ENCODE measurements at regions not wholly inside any gene's neighbourhood (a gene's known extent, or its start where the extent isn't known, plus 50 kb on each side); places are given as distances from the start of the nearest gene placed in this dataset.

DNA sequence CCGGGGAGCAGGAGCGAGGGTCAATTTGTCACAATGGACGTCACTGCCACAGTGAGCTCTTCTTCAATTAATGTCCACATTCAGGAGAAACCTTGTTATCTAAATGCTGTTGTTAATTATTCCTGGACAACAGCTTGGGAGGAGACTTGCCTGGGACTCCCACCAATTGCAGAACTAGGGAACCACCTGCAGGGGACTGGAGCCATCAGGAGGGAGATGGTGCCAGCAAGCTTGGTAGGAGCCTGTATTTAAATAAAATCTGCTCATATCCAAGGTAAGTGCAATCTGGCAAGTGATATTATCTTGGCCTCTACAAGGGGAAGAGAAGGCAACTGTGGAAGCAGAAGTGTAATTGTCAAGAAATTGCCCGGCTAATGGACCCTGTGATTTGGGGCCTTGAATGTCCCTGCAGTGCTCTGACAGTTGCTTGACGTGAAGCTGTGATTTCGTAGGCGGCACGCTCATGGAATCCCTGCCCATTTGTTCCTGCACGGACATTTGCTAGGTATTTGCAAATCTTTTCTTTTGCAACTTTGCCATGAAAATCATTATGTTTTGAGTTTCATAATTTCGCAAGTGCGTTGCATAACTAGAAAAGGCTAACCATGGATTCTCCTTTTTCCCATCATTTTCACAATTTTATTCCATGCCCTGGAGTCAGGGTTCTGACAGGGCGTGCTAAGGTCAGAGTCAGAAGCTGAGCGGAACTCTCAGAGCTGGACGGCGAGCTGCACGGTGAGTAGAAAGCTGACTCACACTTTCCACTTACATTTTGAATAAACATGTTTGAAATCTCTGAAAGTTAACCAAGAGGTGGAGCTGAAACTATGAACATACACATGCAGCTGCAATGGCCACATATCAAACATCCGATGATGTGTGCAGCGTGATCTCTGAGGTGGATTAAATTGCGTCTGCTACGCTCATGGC is 84.9 kb upstream of the TCERG1L start:
- Histone ChIP-seq H3K9me3 (no peaks in the 10 kb centered on the region), H3K36me3 (no peaks in the 10 kb centered on the region), H3K27ac (no peak overlapping the region), H3K4me1 (peaks cover 11% of the 10 kb centered on the region), H3K4me3 (no peak overlapping the region), H3K27me3 (ENCODE audit: low read depth) (peaks cover 14% of the 10 kb centered on the region)
- TF ChIP-seq, protein P1, sequence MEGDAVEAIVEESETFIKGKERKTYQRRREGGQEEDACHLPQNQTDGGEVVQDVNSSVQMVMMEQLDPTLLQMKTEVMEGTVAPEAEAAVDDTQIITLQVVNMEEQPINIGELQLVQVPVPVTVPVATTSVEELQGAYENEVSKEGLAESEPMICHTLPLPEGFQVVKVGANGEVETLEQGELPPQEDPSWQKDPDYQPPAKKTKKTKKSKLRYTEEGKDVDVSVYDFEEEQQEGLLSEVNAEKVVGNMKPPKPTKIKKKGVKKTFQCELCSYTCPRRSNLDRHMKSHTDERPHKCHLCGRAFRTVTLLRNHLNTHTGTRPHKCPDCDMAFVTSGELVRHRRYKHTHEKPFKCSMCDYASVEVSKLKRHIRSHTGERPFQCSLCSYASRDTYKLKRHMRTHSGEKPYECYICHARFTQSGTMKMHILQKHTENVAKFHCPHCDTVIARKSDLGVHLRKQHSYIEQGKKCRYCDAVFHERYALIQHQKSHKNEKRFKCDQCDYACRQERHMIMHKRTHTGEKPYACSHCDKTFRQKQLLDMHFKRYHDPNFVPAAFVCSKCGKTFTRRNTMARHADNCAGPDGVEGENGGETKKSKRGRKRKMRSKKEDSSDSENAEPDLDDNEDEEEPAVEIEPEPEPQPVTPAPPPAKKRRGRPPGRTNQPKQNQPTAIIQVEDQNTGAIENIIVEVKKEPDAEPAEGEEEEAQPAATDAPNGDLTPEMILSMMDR (IDR thresholded peaks at IDR 0.05) = no peak
- intact Hi-C loops (cut with DNase I) = no loop called here
- no peak for DNase-seq
- ATAC-seq = peak; percentile 54 to 66

- no peak overlapping the region for H3K27ac ChIP-seq
- TF ChIP-seq, protein P1 (IDR thresholded peaks at IDR 0.05) = no peak
- no peak overlapping the region for H3K4me3 ChIP-seq
- DNase-seq (no peak), ATAC-seq (no peak)
- H3K27me3 ChIP-seq (ENCODE audit: low read depth) = peaks cover 20% of the 10 kb centered on the region
- peaks cover 11% of the 10 kb centered on the region for H3K4me1 ChIP-seq
- no peaks in the 10 kb centered on the region for H3K9me3 ChIP-seq
- intact Hi-C loops (cut with DNase I) = no loop called here
- H3K36me3 ChIP-seq = no peaks in the 10 kb centered on the region
These were observed 86.6 kb upstream of the TCERG1L start for GRCh38 chr10:131398166-131398565.

GRCh38 chr10:131399981-131400380 is 88.5 kb upstream of the TCERG1L start:
- peaks cover 30% of the 10 kb centered on the region for H3K27me3 ChIP-seq (ENCODE audit: low read depth)
- no peaks in the 10 kb centered on the region for H3K36me3 ChIP-seq
- intact Hi-C loops (cut with DNase I) = no loop called here
- peaks cover 11% of the 10 kb centered on the region for H3K4me1 ChIP-seq
- TF ChIP-seq, protein P1 (IDR thresholded peaks at IDR 0.05) = no peak
- H3K9me3 ChIP-seq = no peaks in the 10 kb centered on the region
- no peak for DNase-seq
- H3K4me3 ChIP-seq = no peak overlapping the region
- ATAC-seq = no peak
- H3K27ac ChIP-seq = no peak overlapping the region

DNA sequence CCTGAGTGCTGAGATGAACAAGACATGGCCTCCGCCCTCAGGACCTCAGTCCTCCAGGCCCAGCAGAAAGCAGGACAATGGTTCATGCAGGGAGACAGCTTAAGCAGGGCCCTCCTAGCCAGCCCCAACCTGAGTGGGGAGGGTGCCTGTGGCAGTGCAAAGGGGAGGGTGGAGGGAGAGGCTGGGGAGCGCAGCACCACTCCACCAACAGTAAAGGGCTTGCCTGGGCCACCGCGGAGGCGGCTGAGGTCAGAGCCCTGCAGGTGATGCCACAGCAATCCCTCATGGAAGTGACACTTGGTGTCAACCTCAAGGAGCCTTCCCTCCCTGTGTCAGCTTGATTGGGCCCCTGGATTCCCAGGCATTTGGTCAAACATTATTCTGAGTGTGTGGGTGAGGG is 89.0 kb upstream of the TCERG1L start:
- no peak for DNase-seq

DNA sequence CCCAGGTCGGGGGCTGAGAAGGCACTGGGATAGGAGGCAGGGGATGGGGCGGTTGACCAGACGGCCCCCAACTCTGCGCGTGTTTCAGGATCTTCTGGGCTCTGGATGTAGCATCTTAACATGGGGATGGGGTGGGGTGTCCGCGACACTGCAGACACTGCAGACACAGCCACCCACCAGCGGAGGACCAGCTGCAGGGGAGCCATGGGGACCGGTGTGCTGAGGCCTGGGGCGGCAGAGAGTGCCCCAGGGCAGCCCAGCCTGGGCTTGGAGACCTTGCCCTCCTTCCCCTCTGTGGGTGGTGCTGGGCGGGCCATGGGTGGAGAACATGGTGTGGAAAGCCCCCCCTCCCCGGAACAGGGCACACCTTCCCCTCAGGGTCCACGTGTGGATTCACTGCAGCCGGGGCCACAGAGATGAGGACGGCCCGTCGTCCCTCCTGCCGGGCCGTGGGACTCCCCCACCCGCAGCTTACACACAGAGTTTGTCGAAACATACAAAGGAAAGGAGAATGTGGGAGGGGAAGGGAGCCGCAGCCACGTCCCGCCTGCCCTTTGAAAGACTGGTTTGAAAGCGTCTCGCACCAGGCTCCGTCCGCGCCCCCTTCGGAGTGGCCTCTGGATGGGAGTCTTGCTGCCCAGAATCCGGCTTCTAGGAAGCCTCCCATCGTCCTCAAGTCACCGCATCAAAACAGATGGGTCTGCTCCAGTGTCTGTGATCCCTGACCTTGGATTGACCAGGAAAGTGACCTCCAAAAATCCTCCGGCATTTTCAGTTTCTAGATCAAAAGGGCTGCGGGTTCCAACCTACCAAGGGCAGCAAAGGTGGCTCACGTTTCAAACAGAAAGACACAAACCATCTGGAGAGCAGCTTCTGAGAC is 91.5 kb upstream of the TCERG1L start:
- peaks cover 30% of the 10 kb centered on the region for H3K27me3 ChIP-seq (ENCODE audit: low read depth)

More for the DNA sequence above, 89.0 kb upstream of the TCERG1L start:
- Histone ChIP-seq H3K9me3 (no peaks in the 10 kb centered on the region), H3K4me1 (peaks cover 11% of the 10 kb centered on the region), H3K27ac (no peak overlapping the region), H3K36me3 (no peaks in the 10 kb centered on the region), H3K27me3 (ENCODE audit: low read depth) (peaks cover 30% of the 10 kb centered on the region), H3K4me3 (no peak overlapping the region)
- intact Hi-C loops (cut with DNase I) = no loop called here
- TF ChIP-seq, protein P1 (IDR thresholded peaks at IDR 0.05) = no peak
- ATAC-seq = no peak

More for the DNA sequence above, 91.5 kb upstream of the TCERG1L start:
- no peak for DNase-seq
- H3K9me3 ChIP-seq = no peaks in the 10 kb centered on the region
- no peak for ATAC-seq
- H3K36me3 ChIP-seq = no peaks in the 10 kb centered on the region
- TF ChIP-seq, protein P1 (IDR thresholded peaks at IDR 0.05) = no peak
- no peak overlapping the region for H3K27ac ChIP-seq
- intact Hi-C loops (cut with DNase I) = no loop called here
- no peak overlapping the region for H3K4me3 ChIP-seq
- no peaks in the 10 kb centered on the region for H3K4me1 ChIP-seq
